Fibroblast of the aortic adventitia (primary cell): ENCODE measurements at regions not wholly inside any gene's neighbourhood (a gene's known extent, or its start where the extent isn't known, plus 50 kb on each side); places are given as distances from the start of the nearest gene placed in this dataset.

ENCODE experiments used
- DNase-seq: peaks from one replicate; pipeline ENCODE4 v3.0.0-alpha.2; 2010; ENCODE audit warnings: low read depth
- H3K4me3 ChIP-seq: 2 replicates; pipeline ENCODE4 v1.5.1; 2011; ENCODE audit warnings: low read depth, mild to moderate bottlenecking, control low read depth, low read length, moderate library complexity
- TF ChIP-seq, protein P1 (sequence below): IDR thresholded peaks from 2 replicates; pipeline ENCODE4 v1.5.1; 2011; ENCODE audit warnings: mild to moderate bottlenecking, low read length, control low read depth, inconsistent platforms; ENCODE audit not compliant: insufficient read depth

DNA sequence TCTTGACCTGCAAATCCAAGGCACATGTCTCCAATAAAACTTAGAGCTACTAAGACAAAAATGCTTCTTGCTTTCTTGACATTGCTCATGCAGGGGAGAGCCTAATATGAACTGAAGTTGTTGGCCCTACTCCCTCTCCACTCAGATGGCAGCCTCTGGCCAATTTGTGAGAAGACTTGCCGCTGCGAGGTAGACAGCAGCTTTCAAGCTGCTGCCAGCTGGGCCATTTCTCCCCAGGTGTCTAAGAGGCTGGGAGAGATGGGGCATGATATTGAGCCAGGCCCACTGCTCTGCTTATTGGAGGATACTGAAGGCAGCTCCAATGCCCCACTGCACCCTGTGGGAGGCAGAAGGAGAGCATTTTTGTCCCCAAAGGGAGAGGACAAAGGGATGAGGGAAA lies 380.5 kb downstream of the RASEF start:
- TF ChIP-seq, protein P1, sequence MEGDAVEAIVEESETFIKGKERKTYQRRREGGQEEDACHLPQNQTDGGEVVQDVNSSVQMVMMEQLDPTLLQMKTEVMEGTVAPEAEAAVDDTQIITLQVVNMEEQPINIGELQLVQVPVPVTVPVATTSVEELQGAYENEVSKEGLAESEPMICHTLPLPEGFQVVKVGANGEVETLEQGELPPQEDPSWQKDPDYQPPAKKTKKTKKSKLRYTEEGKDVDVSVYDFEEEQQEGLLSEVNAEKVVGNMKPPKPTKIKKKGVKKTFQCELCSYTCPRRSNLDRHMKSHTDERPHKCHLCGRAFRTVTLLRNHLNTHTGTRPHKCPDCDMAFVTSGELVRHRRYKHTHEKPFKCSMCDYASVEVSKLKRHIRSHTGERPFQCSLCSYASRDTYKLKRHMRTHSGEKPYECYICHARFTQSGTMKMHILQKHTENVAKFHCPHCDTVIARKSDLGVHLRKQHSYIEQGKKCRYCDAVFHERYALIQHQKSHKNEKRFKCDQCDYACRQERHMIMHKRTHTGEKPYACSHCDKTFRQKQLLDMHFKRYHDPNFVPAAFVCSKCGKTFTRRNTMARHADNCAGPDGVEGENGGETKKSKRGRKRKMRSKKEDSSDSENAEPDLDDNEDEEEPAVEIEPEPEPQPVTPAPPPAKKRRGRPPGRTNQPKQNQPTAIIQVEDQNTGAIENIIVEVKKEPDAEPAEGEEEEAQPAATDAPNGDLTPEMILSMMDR, result no peak
- no peak overlapping the region for H3K4me3 ChIP-seq
- DNase-seq, result no peak

DNA sequence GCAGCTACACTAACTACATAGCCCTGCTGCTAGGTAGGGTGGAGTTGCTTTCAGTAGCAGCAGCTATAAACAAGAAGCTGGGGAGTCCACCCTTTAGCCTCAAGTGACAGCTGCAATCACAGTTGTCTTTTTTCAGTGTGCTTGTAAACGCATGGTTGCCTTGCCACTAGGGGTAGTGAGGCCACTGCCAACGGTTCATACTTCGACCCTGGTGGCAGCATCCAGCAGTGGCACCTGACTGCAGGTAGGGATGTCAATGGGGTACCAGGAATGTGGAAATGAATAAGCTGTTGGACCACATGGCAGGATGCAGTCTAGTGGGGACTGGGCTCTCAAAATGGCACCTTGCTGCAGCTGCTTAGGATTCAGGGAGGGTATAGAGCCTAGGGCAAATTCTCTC lies 367.2 kb downstream of the RASEF start:
- H3K4me3 ChIP-seq, result no peak overlapping the region
- TF ChIP-seq, protein P1, result no peak
- no peak for DNase-seq

DNA sequence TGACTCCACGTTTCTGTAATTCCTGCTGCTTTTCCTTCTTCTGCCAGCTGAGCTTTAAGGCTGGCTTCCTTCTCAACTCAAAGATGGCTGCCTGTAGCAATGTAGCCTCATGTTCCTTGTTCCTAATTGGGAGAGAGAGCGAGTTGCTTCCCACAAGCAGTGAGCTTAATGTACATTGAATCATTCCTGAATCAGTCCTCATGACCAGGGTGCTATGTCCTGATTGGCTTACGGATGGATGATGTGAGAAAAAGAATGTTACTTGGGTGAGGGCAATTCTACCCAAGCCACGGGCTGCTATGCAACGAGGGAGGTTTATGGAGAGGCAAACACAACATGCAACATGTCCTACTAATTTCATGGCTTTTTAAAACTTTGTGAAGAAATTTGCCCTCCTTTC lies 356.2 kb downstream of the RASEF start:
- TF ChIP-seq, protein P1, result no peak
- no peak overlapping the region for H3K4me3 ChIP-seq
- no peak for DNase-seq

DNA sequence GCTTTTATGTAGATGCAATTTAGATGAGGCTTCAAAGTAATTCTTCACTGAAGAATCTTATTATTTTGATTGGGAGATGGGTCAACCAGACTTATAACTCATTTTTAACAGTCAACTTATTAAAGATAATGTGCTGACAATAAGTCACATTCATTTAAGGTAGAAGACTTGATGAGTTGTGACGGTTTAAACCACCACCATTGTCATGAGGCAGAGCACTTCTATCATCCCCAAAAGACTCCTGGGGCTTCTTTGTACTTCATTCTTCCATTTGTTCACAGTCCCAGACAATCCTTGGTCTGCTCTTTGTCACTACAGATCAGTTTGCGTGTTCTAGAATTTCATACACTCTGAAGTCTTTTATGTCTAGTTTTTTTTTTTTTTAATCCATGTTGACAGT lies 346.1 kb downstream of the RASEF start:
- no peak for DNase-seq
- TF ChIP-seq, protein P1, result no peak

DNA sequence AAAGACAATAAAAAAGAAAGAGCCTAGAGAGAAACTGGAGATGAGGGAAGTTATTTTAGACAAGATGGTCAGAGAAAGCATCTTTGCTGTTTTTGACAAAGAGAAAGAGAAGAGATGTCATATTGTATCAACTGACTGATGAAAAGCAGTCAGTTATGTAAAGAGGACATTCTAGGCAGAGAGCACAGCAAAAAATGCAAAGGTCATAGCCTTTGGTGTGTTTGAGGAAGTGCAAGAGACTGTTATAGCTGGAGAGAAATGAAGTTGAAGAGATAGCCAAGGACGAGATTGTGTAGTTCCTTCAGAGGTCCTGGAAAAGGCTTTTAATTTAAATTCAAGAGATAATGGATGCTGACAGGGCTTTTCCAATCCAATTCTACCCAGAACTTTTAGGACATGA lies 342.4 kb downstream of the RASEF start:
- no peak for DNase-seq
- TF ChIP-seq, protein P1, result no peak
- no peak overlapping the region for H3K4me3 ChIP-seq

More for the DNA sequence above, 346.1 kb downstream of the RASEF start:
- no peak overlapping the region for H3K4me3 ChIP-seq

DNA sequence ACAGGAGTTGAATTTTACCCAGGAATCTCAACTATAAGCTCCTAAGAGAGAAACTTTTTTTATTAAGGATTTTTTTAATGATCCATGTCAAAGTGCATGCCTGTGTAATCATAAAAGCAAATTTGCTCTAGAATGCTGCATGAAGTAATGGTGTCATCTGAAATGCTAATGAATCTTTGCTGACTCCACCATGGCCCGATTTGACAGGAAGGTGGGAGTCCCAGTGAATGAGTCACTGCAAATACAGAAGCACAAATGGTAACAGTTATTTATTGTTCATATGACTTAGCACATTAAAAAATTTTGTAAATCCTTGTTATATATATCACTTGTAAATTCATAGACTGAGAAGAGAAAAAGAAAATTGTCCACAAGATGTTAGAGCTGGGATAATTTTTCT lies 341.3 kb downstream of the RASEF start:
- DNase-seq, result no peak
- TF ChIP-seq, protein P1, result no peak

DNA sequence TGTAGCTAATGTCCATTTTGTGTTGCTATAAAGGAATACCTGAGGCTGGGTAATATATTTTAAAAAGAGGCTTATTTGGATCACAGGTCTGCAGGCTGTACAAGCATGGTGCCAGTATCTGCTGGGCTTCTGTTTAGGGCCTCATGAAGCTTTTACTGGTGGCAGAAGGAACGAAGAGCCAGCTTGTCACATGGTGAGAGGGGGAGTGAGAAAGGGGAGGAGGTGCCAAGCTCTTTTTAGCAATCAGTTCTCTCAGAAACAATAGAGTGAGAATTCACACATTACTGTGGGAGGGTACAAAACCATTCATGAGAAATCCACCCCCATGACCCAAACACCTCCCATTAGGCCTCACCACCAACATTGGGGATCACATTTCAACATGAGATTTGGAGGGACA lies 340.9 kb downstream of the RASEF start:
- TF ChIP-seq, protein P1, result no peak
- DNase-seq, result no peak
- H3K4me3 ChIP-seq, result no peak overlapping the region

More for the DNA sequence above, 341.3 kb downstream of the RASEF start:
- H3K4me3 ChIP-seq, result no peak overlapping the region
